HG02970 (cell line): ENCODE measurements at regions not wholly inside any gene's neighbourhood (a gene's known extent, or its start where the extent isn't known, plus 50 kb on each side); places are given as distances from the start of the nearest gene placed in this dataset.

ENCODE experiments used
- ATAC-seq: cut with Tn5 transposase; IDR thresholded peaks from one replicate; pipeline ENCODE4 v1.9.1; 2021; ENCODE audit warnings: mild to moderate bottlenecking, moderate library complexity, moderate number of reproducible peaks; ENCODE audit not compliant: unreplicated experiment, low FRiP score

- ATAC-seq: no peak
These were observed 460.7 kb upstream of the DCC start for GRCh38 chr18:51879329-51879728.

- no peak for ATAC-seq
These were observed 458.6 kb upstream of the DCC start for GRCh38 chr18:51881394-51881793.

- no peak for ATAC-seq
These were observed 456.0 kb upstream of the DCC start for GRCh38 chr18:51884039-51884438.

GRCh38 chr18:51890762-51891161 lies 449.2 kb upstream of the DCC start:
- no peak for ATAC-seq

- no peak for ATAC-seq
These were observed 448.1 kb upstream of the DCC start for GRCh38 chr18:51891876-51892275.

GRCh38 chr18:51897884-51898283 lies 442.1 kb upstream of the DCC start:
- no peak for ATAC-seq

- no peak for ATAC-seq
These were observed 432.1 kb upstream of the DCC start for GRCh38 chr18:51907687-51908597.

GRCh38 chr18:51908598-51908944 lies 431.4 kb upstream of the DCC start:
- no peak for ATAC-seq

GRCh38 chr18:51911584-51911983 lies 428.4 kb upstream of the DCC start:
- ATAC-seq: no peak

- no peak for ATAC-seq
These were observed 427.6 kb upstream of the DCC start for GRCh38 chr18:51912381-51912780.

- ATAC-seq: no peak
These were observed 424.8 kb upstream of the DCC start for GRCh38 chr18:51915176-51915575.

GRCh38 chr18:51921862-51922261 lies 418.1 kb upstream of the DCC start:
- no peak for ATAC-seq

GRCh38 chr18:51933903-51934302 lies 406.1 kb upstream of the DCC start:
- no peak for ATAC-seq

- ATAC-seq: no peak
These were observed 403.9 kb upstream of the DCC start for GRCh38 chr18:51936115-51936514.

GRCh38 chr18:51941999-51942398 lies 398.0 kb upstream of the DCC start:
- no peak for ATAC-seq

- ATAC-seq: no peak
These were observed 396.7 kb upstream of the DCC start for GRCh38 chr18:51943281-51943680.

GRCh38 chr18:51946946-51947345 lies 393.1 kb upstream of the DCC start:
- ATAC-seq: no peak

GRCh38 chr18:51952844-51953243 lies 387.2 kb upstream of the DCC start:
- ATAC-seq: no peak

GRCh38 chr18:51953521-51953920 lies 386.5 kb upstream of the DCC start:
- peak; percentile 73 for ATAC-seq

- no peak for ATAC-seq
These were observed 384.9 kb upstream of the DCC start for GRCh38 chr18:51955136-51955535.

GRCh38 chr18:51957001-51957400 lies 383.0 kb upstream of the DCC start:
- ATAC-seq: no peak

GRCh38 chr18:51980101-51980500 lies 359.9 kb upstream of the DCC start:
- no peak for ATAC-seq
